ENCODE measurements at regions not wholly inside any gene's neighbourhood (a gene's known extent, or its start where the extent isn't known, plus 50 kb on each side); places are given as distances from the start of the nearest gene placed in this dataset.

DNA sequence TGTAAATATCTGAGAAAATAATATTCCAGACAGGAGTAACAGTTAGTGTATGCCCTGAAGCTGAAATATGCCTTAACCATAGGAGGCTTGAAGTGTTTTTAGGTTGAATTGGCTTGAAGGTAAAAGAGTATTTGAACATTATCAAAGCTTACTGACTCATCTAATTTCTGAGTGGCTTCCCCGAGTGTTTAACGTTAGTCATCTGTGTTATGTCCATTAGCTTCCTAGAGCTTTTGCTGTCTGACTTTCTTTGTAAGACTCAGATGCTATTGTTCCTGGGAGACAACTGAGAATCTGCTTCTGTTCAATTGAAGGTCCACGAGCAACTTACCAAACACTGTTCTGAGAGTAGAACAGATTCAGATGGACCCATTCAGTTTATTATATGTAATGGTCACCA, 656.8 kb upstream of the NECTIN3 start:
- H3K27ac Mint-ChIP-seq, result no peak overlapping the region
- H3K4me3 Mint-ChIP-seq, result no peak overlapping the region
- H3K27me3 Mint-ChIP-seq (ENCODE audit: low read depth, poor library complexity), result no peaks in the 10 kb centered on the region
- no peaks in the 10 kb centered on the region for H3K36me3 Mint-ChIP-seq (ENCODE audit: low read depth)
- no peak for DNase-seq
- no peaks in the 10 kb centered on the region for H3K4me1 Mint-ChIP-seq
- no peak for TF ChIP-seq CTCF (IDR thresholded peaks at IDR 0.05)
- H3K9me3 Mint-ChIP-seq, result no peaks in the 10 kb centered on the region

DNA sequence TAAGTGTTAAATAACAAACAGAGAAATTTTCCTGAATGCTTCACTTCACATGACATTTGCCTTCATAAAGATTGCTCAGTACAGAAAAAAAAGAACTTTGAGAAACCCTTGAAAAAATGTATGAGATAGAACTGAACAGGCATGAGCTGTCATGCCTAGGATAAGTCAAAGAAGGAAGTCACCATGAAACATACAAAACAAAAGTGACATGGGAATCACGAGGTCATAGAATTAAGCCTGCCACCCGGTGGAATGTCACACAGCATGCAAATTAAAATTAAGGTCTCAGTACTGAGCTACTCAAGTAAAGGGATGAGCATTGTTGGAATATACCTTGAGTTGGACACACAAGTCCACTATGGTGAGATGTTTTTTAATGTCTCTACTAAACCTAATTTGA, 652.5 kb upstream of the NECTIN3 start:
- TF ChIP-seq CTCF (IDR thresholded peaks at IDR 0.05), result no peak
- Mint-ChIP-seq H3K36me3 (ENCODE audit: low read depth) (no peaks in the 10 kb centered on the region), H3K9me3 (no peaks in the 10 kb centered on the region), H3K4me1 (no peaks in the 10 kb centered on the region), H3K4me3 (no peak overlapping the region), H3K27me3 (ENCODE audit: low read depth, poor library complexity) (no peaks in the 10 kb centered on the region), H3K27ac (no peak overlapping the region)
- DNase-seq, result no peak

GRCh38 chr3:110419601-110420000, 652.0 kb upstream of the NECTIN3 start:
- H3K9me3 Mint-ChIP-seq, result no peaks in the 10 kb centered on the region
- no peak overlapping the region for H3K4me3 Mint-ChIP-seq
- H3K27ac Mint-ChIP-seq, result no peak overlapping the region
- H3K27me3 Mint-ChIP-seq (ENCODE audit: low read depth, poor library complexity), result no peaks in the 10 kb centered on the region
- no peaks in the 10 kb centered on the region for H3K36me3 Mint-ChIP-seq (ENCODE audit: low read depth)
- no peaks in the 10 kb centered on the region for H3K4me1 Mint-ChIP-seq
- no peak for TF ChIP-seq CTCF (IDR thresholded peaks at IDR 0.05)
- DNase-seq, result no peak

DNA sequence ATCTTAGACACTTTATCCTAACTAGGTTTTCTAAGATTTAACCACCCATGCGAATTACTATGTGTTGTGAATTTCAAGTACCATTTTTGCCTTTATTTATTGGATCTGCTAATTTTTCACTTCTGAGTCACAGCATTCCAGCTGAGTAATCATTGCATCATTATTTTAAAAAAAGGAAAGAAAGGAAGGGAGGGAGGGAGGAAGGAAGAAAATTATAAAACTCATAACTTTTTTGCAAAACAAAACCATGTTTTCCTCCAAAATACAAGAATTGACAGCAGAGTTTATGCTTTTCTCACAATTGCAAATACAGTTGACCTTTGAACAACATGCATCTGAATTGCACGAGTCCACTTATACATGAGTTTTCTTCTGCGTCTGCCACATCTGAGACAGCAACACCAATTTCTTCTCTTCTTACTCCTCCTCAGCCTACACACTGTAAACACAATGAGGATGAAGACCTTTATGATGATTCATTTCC, 651.4 kb upstream of the NECTIN3 start:
- no peaks in the 10 kb centered on the region for H3K36me3 Mint-ChIP-seq (ENCODE audit: low read depth)
- H3K4me1 Mint-ChIP-seq, result no peaks in the 10 kb centered on the region
- no peak for DNase-seq
- H3K27me3 Mint-ChIP-seq (ENCODE audit: low read depth, poor library complexity), result no peaks in the 10 kb centered on the region
- no peaks in the 10 kb centered on the region for H3K9me3 Mint-ChIP-seq
- no peak overlapping the region for H3K27ac Mint-ChIP-seq
- no peak overlapping the region for H3K4me3 Mint-ChIP-seq
- TF ChIP-seq CTCF (IDR thresholded peaks at IDR 0.05), result no peak

DNA sequence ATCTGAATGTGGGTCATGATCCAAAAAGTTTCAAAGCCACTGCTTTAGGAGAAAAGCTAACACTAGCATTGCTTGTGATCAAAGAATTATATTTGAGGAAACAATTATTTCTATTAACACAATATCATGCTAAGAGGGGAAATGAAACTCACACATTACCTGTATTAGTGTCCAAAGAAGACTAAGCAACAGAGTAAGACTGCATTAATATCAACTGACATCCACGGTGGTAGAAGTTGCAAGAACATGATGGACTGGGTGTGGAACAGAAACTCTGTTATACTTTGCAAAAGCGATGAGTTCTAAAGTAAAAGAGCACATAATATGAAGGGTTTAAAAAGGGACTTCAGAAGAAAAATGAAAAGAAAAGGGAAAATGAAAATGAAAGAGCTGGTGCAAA, 648.3 kb upstream of the NECTIN3 start:
- H3K4me1 Mint-ChIP-seq, result no peaks in the 10 kb centered on the region
- H3K27me3 Mint-ChIP-seq (ENCODE audit: low read depth, poor library complexity), result peaks cover 4% of the 10 kb centered on the region
- no peak overlapping the region for H3K4me3 Mint-ChIP-seq
- DNase-seq, result no peak
- no peaks in the 10 kb centered on the region for H3K36me3 Mint-ChIP-seq (ENCODE audit: low read depth)
- TF ChIP-seq CTCF (IDR thresholded peaks at IDR 0.05), result no peak
- no peak overlapping the region for H3K27ac Mint-ChIP-seq
- no peaks in the 10 kb centered on the region for H3K9me3 Mint-ChIP-seq

- Mint-ChIP-seq H3K4me3 (no peak overlapping the region), H3K9me3 (no peaks in the 10 kb centered on the region), H3K27ac (no peak overlapping the region), H3K4me1 (no peaks in the 10 kb centered on the region), H3K36me3 (ENCODE audit: low read depth) (no peaks in the 10 kb centered on the region), H3K27me3 (ENCODE audit: low read depth, poor library complexity) (peaks cover 4% of the 10 kb centered on the region)
- no peak for TF ChIP-seq CTCF (IDR thresholded peaks at IDR 0.05)
- DNase-seq, result no peak
Measured at GRCh38 chr3:110430146-110430545, 641.5 kb upstream of the NECTIN3 start.
